Lower lobe of right lung (tissue), 2 donors: ENCODE measurements at regions not wholly inside any gene's neighbourhood (a gene's known extent, or its start where the extent isn't known, plus 50 kb on each side); places are given as distances from the start of the nearest gene placed in this dataset.
"Not testable (repeated sequence)": the region's sequence is repeated elsewhere in the genome, so short reads cannot be mapped to it uniquely, and the experiment has no call there.

ENCODE experiments used
- ATAC-seq, 2 donors: fragments of 200-7000 bp; cut with Tn5 transposase; one replicate each; pipeline ENCODE4 v1.9.1; 2020 to 2022; ENCODE audit warnings: mild to moderate bottlenecking in 2 of 2, moderate library complexity in 2 of 2
- DNase-seq: peaks from one replicate; pipeline ENCODE4 v3.0.0-alpha.2; 2020
- H3K27ac ChIP-seq: fragments of 200-600 bp; one replicate; pipeline ENCODE4 v1.8.0; 2022
- H3K27me3 ChIP-seq: fragments of 200-600 bp; one replicate; pipeline ENCODE4 v1.8.0; 2022; ENCODE audit warnings: low read depth
- H3K36me3 ChIP-seq: fragments of 200-600 bp; one replicate; pipeline ENCODE4 v1.8.0; 2022; ENCODE audit warnings: mild to moderate bottlenecking
- H3K4me1 ChIP-seq: fragments of 200-600 bp; one replicate; pipeline ENCODE4 v1.8.0; 2022
- H3K4me3 ChIP-seq: fragments of 200-600 bp; one replicate; pipeline ENCODE4 v1.8.0; 2022; ENCODE audit warnings: mild to moderate bottlenecking
- H3K9me3 ChIP-seq: fragments of 200-600 bp; one replicate; pipeline ENCODE4 v1.8.0; 2022
- CTCF ChIP-seq: fragments of 200-600 bp; IDR thresholded peaks from one replicate; pipeline ENCODE4 v1.8.0; 2022; ENCODE audit warnings: antibody characterized with exemption, mild to moderate bottlenecking
- intact Hi-C: fragments of 100-400 bp; cut with DNase I; formaldehyde crosslinking; loops from one replicate; pipeline ENCODE4 v1.11.0; 2022
- donor health status: DM: no; HTN: yes; CAD: no; lungs with severe emphysema.

GRCh38 chr15:38758043-38758442, 193.4 kb upstream of the RASGRP1 start:
- no peak for TF ChIP-seq CTCF
- ATAC-seq, result no peak
- H3K9me3 ChIP-seq, result no peaks in the 10 kb centered on the region
- no peaks in the 10 kb centered on the region for H3K4me1 ChIP-seq
- H3K27ac ChIP-seq, result no peak overlapping the region
- intact Hi-C loops, result no loop called here
- no peaks in the 10 kb centered on the region for H3K36me3 ChIP-seq
- no peak for DNase-seq
- no peaks in the 10 kb centered on the region for H3K27me3 ChIP-seq
- no peak overlapping the region for H3K4me3 ChIP-seq

GRCh38 chr15:38761681-38762080, 197.1 kb upstream of the RASGRP1 start:
- no peak for TF ChIP-seq CTCF
- intact Hi-C loops, result no loop called here
- no peak for DNase-seq
- Histone ChIP-seq H3K27me3 (no peaks in the 10 kb centered on the region), H3K9me3 (no peaks in the 10 kb centered on the region), H3K4me1 (no peaks in the 10 kb centered on the region), H3K36me3 (no peaks in the 10 kb centered on the region), H3K27ac (no peak overlapping the region), H3K4me3 (no peak overlapping the region)
- ATAC-seq, result no peak

GRCh38 chr15:38768970-38769369, 204.4 kb upstream of the RASGRP1 start:
- no peak for DNase-seq
- ATAC-seq, result no peak
- no peaks in the 10 kb centered on the region for H3K36me3 ChIP-seq
- intact Hi-C loops, result no loop called here
- peak; percentile 23 for TF ChIP-seq CTCF
- no peak overlapping the region for H3K27ac ChIP-seq
- no peak overlapping the region for H3K4me3 ChIP-seq
- no peaks in the 10 kb centered on the region for H3K4me1 ChIP-seq
- no peaks in the 10 kb centered on the region for H3K27me3 ChIP-seq
- H3K9me3 ChIP-seq, result no peaks in the 10 kb centered on the region

- no peaks in the 10 kb centered on the region for H3K36me3 ChIP-seq
- no peaks in the 10 kb centered on the region for H3K27me3 ChIP-seq
- DNase-seq (no peak), ATAC-seq (no peak)
- no peak for TF ChIP-seq CTCF
- intact Hi-C loops, result no loop called here
- no peak overlapping the region for H3K27ac ChIP-seq
- no peaks in the 10 kb centered on the region for H3K4me1 ChIP-seq
- H3K9me3 ChIP-seq, result no peaks in the 10 kb centered on the region
- no peak overlapping the region for H3K4me3 ChIP-seq
Measured at GRCh38 chr15:38769492-38769891, 204.9 kb upstream of the RASGRP1 start.

GRCh38 chr15:38774076-38774475, 209.5 kb upstream of the RASGRP1 start:
- H3K9me3 ChIP-seq, intact Hi-C loops, DNase-seq, H3K4me1 ChIP-seq, H3K27me3 ChIP-seq, H3K36me3 ChIP-seq, ATAC-seq, H3K4me3 ChIP-seq, H3K27ac ChIP-seq: not testable (repeated sequence)

GRCh38 chr15:38781196-38781595, 216.6 kb upstream of the RASGRP1 start:
- no peak for TF ChIP-seq CTCF
- H3K4me1 ChIP-seq, result no peaks in the 10 kb centered on the region
- ATAC-seq, result no peak
- no peak overlapping the region for H3K27ac ChIP-seq
- no peaks in the 10 kb centered on the region for H3K9me3 ChIP-seq
- H3K4me3 ChIP-seq, result no peak overlapping the region
- H3K27me3 ChIP-seq, result no peaks in the 10 kb centered on the region
- no peaks in the 10 kb centered on the region for H3K36me3 ChIP-seq
- DNase-seq, result no peak
- intact Hi-C loops, result no loop called here
